ENCODE measurements at regions not wholly inside any gene's neighbourhood (a gene's known extent, or its start where the extent isn't known, plus 50 kb on each side); places are given as distances from the start of the nearest gene placed in this dataset.

DNA sequence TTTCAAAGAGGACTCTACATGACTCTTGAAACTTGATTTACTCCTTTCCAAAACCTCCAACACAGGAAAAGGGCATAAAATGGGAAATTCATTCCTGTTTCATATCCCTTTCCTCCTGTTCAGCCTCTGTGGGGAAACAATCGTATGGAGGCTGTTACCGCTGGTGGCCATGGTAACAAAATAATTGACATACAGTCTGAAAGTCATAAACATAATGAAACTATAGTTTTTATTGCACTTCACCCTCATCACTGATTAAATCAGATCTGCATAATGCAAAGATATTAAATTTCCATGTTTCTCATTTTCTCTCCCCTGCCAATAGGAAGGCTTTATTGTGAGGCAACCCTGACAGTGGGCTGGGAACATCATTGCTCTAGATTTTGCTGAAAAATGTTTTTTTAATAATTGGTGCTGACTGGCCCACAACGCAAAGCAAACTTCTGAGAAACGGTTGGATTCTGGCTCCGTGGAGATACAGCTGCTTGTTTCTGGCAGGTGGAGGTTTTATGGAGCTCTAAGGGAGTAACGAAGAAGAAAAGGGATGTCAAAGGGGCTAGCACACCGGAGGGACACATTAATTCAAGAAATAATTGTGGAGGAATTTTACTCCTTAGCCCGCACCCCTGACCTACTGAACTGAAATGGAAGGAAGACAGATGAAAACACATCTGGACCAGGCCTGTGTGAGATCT, 154.2 kb upstream of the SHISA6 start:
- H3K27ac Mint-ChIP-seq (ENCODE audit: unreplicated experiment): no peak overlapping the region
- H3K9me3 Mint-ChIP-seq (ENCODE audit: low read depth): peaks cover 21% of the 10 kb centered on the region
- TF ChIP-seq, protein P1, sequence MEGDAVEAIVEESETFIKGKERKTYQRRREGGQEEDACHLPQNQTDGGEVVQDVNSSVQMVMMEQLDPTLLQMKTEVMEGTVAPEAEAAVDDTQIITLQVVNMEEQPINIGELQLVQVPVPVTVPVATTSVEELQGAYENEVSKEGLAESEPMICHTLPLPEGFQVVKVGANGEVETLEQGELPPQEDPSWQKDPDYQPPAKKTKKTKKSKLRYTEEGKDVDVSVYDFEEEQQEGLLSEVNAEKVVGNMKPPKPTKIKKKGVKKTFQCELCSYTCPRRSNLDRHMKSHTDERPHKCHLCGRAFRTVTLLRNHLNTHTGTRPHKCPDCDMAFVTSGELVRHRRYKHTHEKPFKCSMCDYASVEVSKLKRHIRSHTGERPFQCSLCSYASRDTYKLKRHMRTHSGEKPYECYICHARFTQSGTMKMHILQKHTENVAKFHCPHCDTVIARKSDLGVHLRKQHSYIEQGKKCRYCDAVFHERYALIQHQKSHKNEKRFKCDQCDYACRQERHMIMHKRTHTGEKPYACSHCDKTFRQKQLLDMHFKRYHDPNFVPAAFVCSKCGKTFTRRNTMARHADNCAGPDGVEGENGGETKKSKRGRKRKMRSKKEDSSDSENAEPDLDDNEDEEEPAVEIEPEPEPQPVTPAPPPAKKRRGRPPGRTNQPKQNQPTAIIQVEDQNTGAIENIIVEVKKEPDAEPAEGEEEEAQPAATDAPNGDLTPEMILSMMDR (IDR thresholded peaks at IDR 0.05): no peak
- H3K36me3 Mint-ChIP-seq (ENCODE audit: low read depth): no peaks in the 10 kb centered on the region
- H3K27me3 Mint-ChIP-seq (ENCODE audit: low read depth): no peaks in the 10 kb centered on the region
- H3K4me3 Mint-ChIP-seq (ENCODE audit: unreplicated experiment): no peak overlapping the region
- DNase-seq (ENCODE audit: low spot score): no peak
- H3K4me1 Mint-ChIP-seq (ENCODE audit: low read depth): no peaks in the 10 kb centered on the region

DNA sequence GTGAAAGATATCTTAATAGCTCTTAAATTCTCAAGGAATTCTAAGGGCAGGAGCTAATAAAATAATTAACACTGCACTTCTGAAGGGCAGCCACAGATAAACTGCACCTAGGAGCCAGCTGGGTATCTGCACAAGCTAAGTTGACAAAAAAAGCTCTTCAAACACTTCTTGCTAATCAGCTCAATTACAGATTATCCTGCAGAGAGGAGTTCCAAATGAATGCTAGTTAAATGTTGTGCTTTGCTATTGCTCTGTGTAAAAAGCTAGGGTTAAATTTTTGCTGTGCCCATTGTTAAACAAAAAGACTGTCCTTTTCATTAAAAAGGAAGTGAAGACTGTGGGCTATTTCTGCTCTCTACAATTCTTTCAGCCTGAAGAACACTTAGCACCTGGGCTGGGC, 158.5 kb upstream of the SHISA6 start:
- Mint-ChIP-seq H3K4me1 (ENCODE audit: low read depth) (no peaks in the 10 kb centered on the region), H3K27ac (ENCODE audit: unreplicated experiment) (no peak overlapping the region), H3K36me3 (ENCODE audit: low read depth) (no peaks in the 10 kb centered on the region), H3K27me3 (ENCODE audit: low read depth) (no peaks in the 10 kb centered on the region), H3K9me3 (ENCODE audit: low read depth) (peaks cover 6% of the 10 kb centered on the region), H3K4me3 (ENCODE audit: unreplicated experiment) (no peak overlapping the region)
- TF ChIP-seq, protein P1 (IDR thresholded peaks at IDR 0.05): no peak
- no peak for DNase-seq (ENCODE audit: low spot score)

DNA sequence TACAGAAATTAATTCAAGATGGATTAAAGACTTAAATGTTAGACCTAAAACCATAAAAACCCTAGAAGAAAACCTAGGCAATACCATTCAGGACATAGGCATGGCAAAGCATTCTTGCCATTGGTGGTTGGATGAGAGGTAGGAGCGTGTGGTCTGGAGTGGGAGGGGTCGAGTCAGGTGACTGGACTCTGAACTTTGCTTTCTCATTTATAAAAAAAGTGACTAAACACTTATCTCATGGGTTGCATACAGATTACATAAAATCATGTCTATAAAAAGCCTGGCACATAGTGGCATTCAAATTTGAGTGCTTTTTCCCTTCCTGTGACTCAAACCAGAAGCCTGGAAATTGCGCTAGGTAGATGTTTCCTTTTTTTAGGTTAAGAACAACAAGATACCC, 159.7 kb upstream of the SHISA6 start:
- Mint-ChIP-seq H3K36me3 (ENCODE audit: low read depth) (no peaks in the 10 kb centered on the region), H3K4me3 (ENCODE audit: unreplicated experiment) (no peak overlapping the region), H3K27ac (ENCODE audit: unreplicated experiment) (no peak overlapping the region), H3K9me3 (ENCODE audit: low read depth) (no peaks in the 10 kb centered on the region), H3K27me3 (ENCODE audit: low read depth) (no peaks in the 10 kb centered on the region), H3K4me1 (ENCODE audit: low read depth) (no peaks in the 10 kb centered on the region)
- TF ChIP-seq, protein P1 (IDR thresholded peaks at IDR 0.05): no peak
- DNase-seq (ENCODE audit: low spot score): no peak

DNA sequence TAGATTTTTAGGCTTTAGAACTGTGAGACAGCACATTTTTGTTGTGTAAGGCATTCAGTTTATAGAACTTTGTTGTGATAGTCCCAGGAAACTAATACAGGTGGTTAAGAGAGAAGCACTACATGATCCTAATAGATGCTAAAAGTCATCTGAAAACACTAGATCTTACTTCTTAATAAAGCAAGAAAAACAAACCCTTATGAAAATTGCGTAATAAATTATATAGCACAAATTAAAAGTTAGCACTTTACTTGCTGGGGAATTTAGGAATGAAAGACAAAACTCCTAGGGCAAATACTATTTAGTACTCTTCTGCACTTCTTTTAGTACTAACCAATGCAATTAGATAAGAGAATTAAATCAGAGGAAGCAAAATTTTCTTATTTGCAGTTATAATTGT, 163.3 kb upstream of the SHISA6 start:
- DNase-seq (ENCODE audit: low spot score): no peak
- Mint-ChIP-seq H3K36me3 (ENCODE audit: low read depth) (no peaks in the 10 kb centered on the region), H3K27me3 (ENCODE audit: low read depth) (no peaks in the 10 kb centered on the region), H3K4me3 (ENCODE audit: unreplicated experiment) (no peak overlapping the region), H3K4me1 (ENCODE audit: low read depth) (no peaks in the 10 kb centered on the region), H3K9me3 (ENCODE audit: low read depth) (no peaks in the 10 kb centered on the region), H3K27ac (ENCODE audit: unreplicated experiment) (no peak overlapping the region)
- TF ChIP-seq, protein P1 (IDR thresholded peaks at IDR 0.05): no peak

DNA sequence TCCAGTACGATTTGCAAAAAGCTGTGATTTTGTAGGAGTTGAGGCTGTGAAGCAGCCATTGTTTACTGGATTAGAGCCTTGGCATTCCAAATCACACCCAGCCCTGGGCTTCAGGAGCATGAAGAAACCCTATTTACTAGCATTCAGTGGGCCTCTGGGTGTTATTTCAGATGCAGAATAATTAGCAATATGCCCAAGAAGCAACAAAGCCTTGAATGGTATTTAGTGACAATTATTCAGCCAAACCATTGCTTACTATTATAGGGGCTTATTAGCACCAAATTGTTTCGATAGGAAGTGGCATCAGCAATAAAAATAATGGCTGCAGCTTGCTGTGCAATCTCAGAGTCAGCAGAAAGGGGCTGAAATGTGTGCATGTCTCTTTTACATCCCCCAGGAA, 166.6 kb upstream of the SHISA6 start:
- no peaks in the 10 kb centered on the region for H3K36me3 Mint-ChIP-seq (ENCODE audit: low read depth)
- no peak overlapping the region for H3K27ac Mint-ChIP-seq (ENCODE audit: unreplicated experiment)
- no peak for DNase-seq (ENCODE audit: low spot score)
- TF ChIP-seq, protein P1 (IDR thresholded peaks at IDR 0.05): no peak
- no peaks in the 10 kb centered on the region for H3K27me3 Mint-ChIP-seq (ENCODE audit: low read depth)
- H3K4me3 Mint-ChIP-seq (ENCODE audit: unreplicated experiment): no peak overlapping the region
- H3K4me1 Mint-ChIP-seq (ENCODE audit: low read depth): no peaks in the 10 kb centered on the region
- peaks cover 15% of the 10 kb centered on the region for H3K9me3 Mint-ChIP-seq (ENCODE audit: low read depth)
